H1 (cell line): ENCODE measurements at regions not wholly inside any gene's neighbourhood (a gene's known extent, or its start where the extent isn't known, plus 50 kb on each side); places are given as distances from the start of the nearest gene placed in this dataset.
A peak's percentile ranks its signal among the peaks of the same experiment; 100 is the strongest.

Experiments
- CTCF ChIA-PET: fragments of 300-600 bp; sonication (Branson Sonifier 250); formaldehyde crosslinking; loops from one replicate; lab custom pipeline; 2021; ENCODE audit not compliant: partially characterized antibody; lab: Charles Lee
- POLR2A ChIA-PET: fragments of 300-600 bp; sonication (Branson Sonifier 250); formaldehyde crosslinking; loops from one replicate; lab custom pipeline; 2021; ENCODE audit warnings: inconsistent platforms; ENCODE audit not compliant: partially characterized antibody; lab: Charles Lee
- DNase-seq, 2 experiments: peaks; one replicate each; pipeline versions ENCODE4 v3.0.0 to v3.0.0-alpha.2; 2010 to 2022; ENCODE audit warnings: low spot score in 2 of 2, low read depth in 1 of 2, mixed read lengths in 1 of 2
- FAIRE-seq: peaks from 2 replicates; lab custom pipeline; 2011; peaks lifted over from hg19 to GRCh38; lab: Jason Lieb, UNC
- H2AFZ ChIP-seq: 2 replicates; pipeline ENCODE4 v1.8.1; 2012; ENCODE audit warnings: low read length, inconsistent platforms
- H2AK5ac ChIP-seq: 2 replicates; pipeline ENCODE4 v1.6.1; 2013; ENCODE audit warnings: low read depth, low read length
- H2BK120ac ChIP-seq: replicated peaks from 2 replicates; pipeline ENCODE3; 2013; ENCODE audit warnings: low read depth, low read length, inconsistent platforms
- H2BK12ac ChIP-seq: 2 replicates; pipeline ENCODE4 v1.6.1; 2013; ENCODE audit warnings: low read depth, low read length
- H2BK15ac ChIP-seq: 2 replicates; pipeline ENCODE4 v1.6.1; 2013; ENCODE audit warnings: low read length
- H2BK20ac ChIP-seq: 2 replicates; pipeline ENCODE4 v1.6.1; 2013; ENCODE audit warnings: low read length
- H2BK5ac ChIP-seq: 2 replicates; pipeline ENCODE4 v1.6.1; 2013; ENCODE audit warnings: low read depth, low read length
- H3K14ac ChIP-seq: 2 replicates; pipeline ENCODE4 v1.6.1; 2013; ENCODE audit warnings: inconsistent platforms; ENCODE audit not compliant: insufficient read length
- H3K18ac ChIP-seq: 2 replicates; pipeline ENCODE4 v1.6.1; 2013; ENCODE audit warnings: low read length; ENCODE audit errors: extremely low read depth
- H3K23ac ChIP-seq: 2 replicates; pipeline ENCODE4 v1.6.1; 2013; ENCODE audit warnings: inconsistent platforms; ENCODE audit not compliant: insufficient read length
- H3K23me2 ChIP-seq: 2 replicates; pipeline ENCODE4 v1.6.1; 2013; ENCODE audit warnings: low read depth, low read length
- H3K27ac ChIP-seq: 2 replicates; pipeline ENCODE4 v1.6.1; 2011; ENCODE audit warnings: low read depth, low read length, inconsistent platforms
- H3K27me3 ChIP-seq, 4 experiments: replicated peaks in 1 of 4; 1 replicate in 1 of 4; 2 replicates in 3 of 4; pipeline versions ENCODE4 v1.6.1 to v1.8.1; 2011 to 2013; ENCODE audit warnings: low read length in 3 of 4, mild to moderate bottlenecking in 3 of 4, inconsistent platforms in 2 of 4, mixed read lengths in 2 of 4, moderate library complexity in 1 of 4; ENCODE audit not compliant: control insufficient read depth in 3 of 4, insufficient read depth in 3 of 4; ENCODE audit errors: extremely low read depth in 1 of 4
- H3K36me3 ChIP-seq, 4 experiments: 2 replicates each; pipeline versions ENCODE4 v1.6.1 to v1.8.1; 2011 to 2013; ENCODE audit warnings: mild to moderate bottlenecking in 4 of 4, low read length in 3 of 4, moderate library complexity in 2 of 4, control low read depth in 1 of 4, inconsistent platforms in 1 of 4; ENCODE audit not compliant: insufficient read depth in 4 of 4, control insufficient read depth in 2 of 4
- H3K4ac ChIP-seq: replicated peaks from 2 replicates; pipeline ENCODE3; 2013; ENCODE audit warnings: low read length, low read depth, mixed read lengths, inconsistent platforms; ENCODE audit not compliant: insufficient read length
- H3K4me1 ChIP-seq, 4 experiments: replicated peaks in 1 of 4; 1 replicate in 1 of 4; 2 replicates in 3 of 4; pipeline versions ENCODE4 v1.6.1 to v1.8.1; 2011 to 2013; ENCODE audit warnings: low read length in 3 of 4, inconsistent platforms in 2 of 4, mixed read lengths in 1 of 4; ENCODE audit not compliant: insufficient read depth in 4 of 4, control insufficient read depth in 3 of 4
- H3K4me2 ChIP-seq, 2 experiments: 2 replicates each; pipeline versions ENCODE4 v1.6.1 to v1.8.1; 2011 to 2013; ENCODE audit warnings: low read depth in 2 of 2, low read length in 2 of 2, control low read depth in 1 of 2, inconsistent platforms in 1 of 2, mild to moderate bottlenecking in 1 of 2; ENCODE audit not compliant: insufficient read depth in 1 of 2
- H3K4me3 ChIP-seq, 4 experiments: fragments of 200-600, 300-600 bp in 1 of 4; sonication (generic), shearing (Covaris generic), sonication (Bioruptor Twin) in 1 of 4; 2 replicates each; pipeline versions ENCODE4 v1.5.1 to v1.8.1; 2011 to 2016; ENCODE audit warnings: low read length in 4 of 4, low read depth in 3 of 4, control low read depth in 2 of 4, inconsistent platforms in 2 of 4, mild to moderate bottlenecking in 2 of 4, mixed read lengths in 1 of 4, moderate library complexity in 1 of 4; ENCODE audit not compliant: insufficient read depth in 2 of 4; ENCODE audit errors: extremely low read depth in 1 of 4
- H3K56ac ChIP-seq: replicated peaks from 2 replicates; pipeline ENCODE3; 2013; ENCODE audit warnings: low read depth, mild to moderate bottlenecking, mixed read lengths, low read length, inconsistent platforms; ENCODE audit not compliant: insufficient read length
- H3K79me1 ChIP-seq: 2 replicates; pipeline ENCODE4 v1.6.1; 2013; ENCODE audit warnings: low read depth, low read length, control low read depth
- H3K79me2 ChIP-seq, 2 experiments: 2 replicates each; pipeline versions ENCODE4 v1.6.1 to v1.8.1; 2012 to 2013; ENCODE audit warnings: low read length in 2 of 2, mild to moderate bottlenecking in 2 of 2, inconsistent platforms in 1 of 2; ENCODE audit not compliant: insufficient read depth in 2 of 2, control insufficient read depth in 1 of 2
- H3K9ac ChIP-seq, 4 experiments: replicated peaks in 1 of 4; 1 replicate in 1 of 4; 2 replicates in 3 of 4; pipeline versions ENCODE4 v1.6.1 to v1.8.1; 2011 to 2013; ENCODE audit warnings: low read depth in 3 of 4, low read length in 3 of 4, control low read depth in 2 of 4, mild to moderate bottlenecking in 2 of 4, moderate library complexity in 2 of 4, inconsistent platforms in 1 of 4; ENCODE audit errors: extremely low read depth in 1 of 4
- H3K9me3 ChIP-seq, 2 experiments: 2 replicates each; pipeline versions ENCODE4 v1.6.1 to v1.8.1; 2012 to 2013; ENCODE audit warnings: mild to moderate bottlenecking in 2 of 2, moderate library complexity in 2 of 2, control low read depth in 1 of 2, inconsistent platforms in 1 of 2, low read depth in 1 of 2, low read length in 1 of 2, mixed read lengths in 1 of 2; ENCODE audit not compliant: insufficient read depth in 2 of 2
- H4K20me1 ChIP-seq, 2 experiments: replicated peaks in 1 of 2; 2 replicates each; pipeline versions ENCODE3 to v1.8.1; 2011 to 2013; ENCODE audit warnings: inconsistent platforms in 2 of 2, low read length in 2 of 2, mild to moderate bottlenecking in 1 of 2; ENCODE audit not compliant: insufficient read depth in 2 of 2, control insufficient read depth in 1 of 2
- H4K5ac ChIP-seq: 2 replicates; pipeline ENCODE4 v1.6.1; 2013; ENCODE audit warnings: low read length, low read depth, mixed read lengths, inconsistent platforms; ENCODE audit not compliant: insufficient read length
- H4K8ac ChIP-seq: 2 replicates; pipeline ENCODE4 v1.8.0; 2013; ENCODE audit warnings: mild to moderate bottlenecking, moderate library complexity, low read length, inconsistent platforms; ENCODE audit not compliant: insufficient read depth; ENCODE audit errors: extremely low read depth
- H4K91ac ChIP-seq: replicated peaks from 2 replicates; pipeline ENCODE3; 2013; ENCODE audit warnings: low read length, mixed read lengths, inconsistent platforms; ENCODE audit not compliant: insufficient read length
- ATF3 ChIP-seq: IDR thresholded peaks from 2 replicates; pipeline ENCODE4 v1.6.1; 2011; ENCODE audit warnings: low read depth, mild to moderate bottlenecking, low read length; ENCODE audit not compliant: insufficient read depth
- BRCA1 ChIP-seq: IDR thresholded peaks from 2 replicates; pipeline ENCODE4 v1.6.1; 2012; ENCODE audit warnings: low read depth, low read length, improper control_type of control experiment
- CBX8 ChIP-seq: fragments of 300-800, 300-1000 bp; sonication (generic); IDR thresholded peaks from 2 replicates; pipeline ENCODE4 v1.7.1; 2016; ENCODE audit warnings: low read depth, low read length, borderline replicate concordance
- CEBPB ChIP-seq: IDR thresholded peaks from 2 replicates; pipeline ENCODE4 v1.6.1; 2012; ENCODE audit warnings: low read depth, low read length
- CHD2 ChIP-seq: IDR thresholded peaks from 2 replicates; pipeline ENCODE4 v1.6.1; 2012; ENCODE audit warnings: low read length, improper control_type of control experiment
- SIN3A ChIP-seq, 2 experiments: IDR thresholded peaks in 1 of 2; conservative IDR thresholded peaks in 1 of 2; 2 replicates each; pipeline ENCODE4 v1.6.1; 2011 to 2012; ENCODE audit warnings: low read length in 2 of 2, improper control_type of control experiment in 1 of 2, low read depth in 1 of 2, mild to moderate bottlenecking in 1 of 2
- SP2 ChIP-seq: IDR thresholded peaks from 2 replicates; pipeline ENCODE4 v1.6.1; 2012; ENCODE audit warnings: mild to moderate bottlenecking, low read length, inconsistent platforms
- TEAD4 ChIP-seq: IDR thresholded peaks from 2 replicates; pipeline ENCODE4 v1.6.1; 2012; ENCODE audit warnings: low read depth, low read length, inconsistent platforms, mixed read lengths
- WGBS, 2 experiments: shearing (Covaris generic) in 1 of 2; methylation state at CpG; one replicate each; pipeline versions ENCODE4 v1.1.6 to v1.1.7; 2013 to 2015; ENCODE audit warnings: low lambda C conversion rate in 2 of 2, mixed read lengths in 2 of 2, inconsistent platforms in 1 of 2, low coverage in 1 of 2, missing lambda C conversion rate in 1 of 2; ENCODE audit not compliant: insufficient replicate concordance in 2 of 2, insufficient coverage in 1 of 2, insufficient read length in 1 of 2; ENCODE audit errors: extremely low coverage in 1 of 2, missing lambda C conversion rate in 1 of 2; 5-methylcytosine and 5-hydroxymethylcytosine counted together

- Histone ChIP-seq H2BK5ac (no peak overlapping the region), H3K79me1 (no peaks in the 10 kb centered on the region), H3K79me2 (no peaks in the 10 kb centered on the region), H3K4ac (no peak overlapping the region), H4K5ac (no peak overlapping the region), H3K4me1 (no peaks in the 10 kb centered on the region), H2BK120ac (no peak overlapping the region), H3K23me2 (no peaks in the 10 kb centered on the region), H3K56ac (no peak overlapping the region), H3K27ac (no peak overlapping the region), H2BK12ac (no peak overlapping the region), H2BK20ac (no peak overlapping the region), H3K27me3 (no peaks in the 10 kb centered on the region), H3K4me3 (no peak overlapping the region), H3K4me2 (no peak overlapping the region), H3K9me3 (no peaks in the 10 kb centered on the region), H3K23ac (no peak overlapping the region), H3K14ac (no peak overlapping the region), H2AFZ (peak overlapping the region; percentile 1; the same call in 1 of the 2 replicates), H4K20me1 (no peaks in the 10 kb centered on the region), H4K8ac (no peak overlapping the region), H3K9ac (no peak overlapping the region), H2AK5ac (no peak overlapping the region), H3K36me3 (no peaks in the 10 kb centered on the region), H3K18ac (no peak overlapping the region), H2BK15ac (no peak overlapping the region), H4K91ac (no peak overlapping the region)
- FAIRE-seq (no peak), DNase-seq (no peak)
- POLR2A ChIA-PET = no interaction called here
- TF ChIP-seq SP2 (no peak), TEAD4 (no peak), BRCA1 (no peak), CHD2 (no peak), CBX8 (no peak), SIN3A (conservative IDR thresholded peaks at IDR 0.05 in 1 of 2, IDR thresholded peaks at IDR 0.05 in 1 of 2; ENCODE audit: low read depth in 1 of 2, low read length in 2 of 2) (no peak), CEBPB (no peak), ATF3 (no peak)
- WGBS, 2 experiments = 94% methylated on average over 3 of the region's 3 CpGs; no CpG with 5 or more reads in 1 of the 2 experiments
- CTCF ChIA-PET = no interaction called here
Measured at GRCh38 chr21:19268686-19269085, 865.1 kb upstream of the TMPRSS15 start.
